Panc1 (cell line): ENCODE measurements at regions not wholly inside any gene's neighbourhood (a gene's known extent, or its start where the extent isn't known, plus 50 kb on each side); places are given as distances from the start of the nearest gene placed in this dataset.

Source experiments
- ATAC-seq: fragments of 200-7000 bp; cut with Tn5 transposase; 2 replicates; pipeline ENCODE4 v1.9.1; 2020; ENCODE audit warnings: mild to moderate bottlenecking, moderate library complexity
- BruUV-seq: library from RNA; stranded (reverse); fragments of 400-500 nt; replicated peaks from 2 replicates; lab custom pipeline; 2021; lab: Mats Ljungman, UMichigan
- CTCF ChIA-PET: fragments of 300-600 bp; sonication (Branson Sonifier 250); formaldehyde crosslinking; loops from one replicate; lab custom pipeline; 2022; ENCODE audit warnings: antibody characterized with exemption; lab: Charles Lee
- POLR2A ChIA-PET: fragments of 300-600 bp; sonication (Branson Sonifier 250); formaldehyde crosslinking; loops from one replicate; lab custom pipeline; 2022; ENCODE audit warnings: antibody characterized with exemption; lab: Charles Lee
- DNase-seq: peaks from one replicate; pipeline ENCODE4 v3.0.0-alpha.2; 2010; ENCODE audit warnings: low read depth, low spot score
- H3K27ac ChIP-seq: 2 replicates; pipeline ENCODE4 v1.5.1; 2011; ENCODE audit warnings: mild to moderate bottlenecking, low read length, inconsistent platforms
- H3K27me3 ChIP-seq: fragments of 200-500 bp; sonication (Bioruptor generic); 2 replicates; pipeline ENCODE4 v1.6.0; 2014; ENCODE audit warnings: low read length, inconsistent platforms; ENCODE audit not compliant: control insufficient read depth, insufficient read depth
- H3K36me3 ChIP-seq: fragments of 200-500 bp; sonication (Bioruptor generic); 2 replicates; pipeline ENCODE4 v1.5.1; 2014; ENCODE audit warnings: inconsistent platforms, mild to moderate bottlenecking, low read length, moderate library complexity; ENCODE audit not compliant: control insufficient read depth, insufficient read depth
- H3K4me1 ChIP-seq: 2 replicates; pipeline ENCODE4 v1.5.1; 2011; ENCODE audit warnings: inconsistent platforms, mild to moderate bottlenecking, low read length, moderate library complexity; ENCODE audit not compliant: control insufficient read depth, insufficient read depth
- H3K4me3 ChIP-seq, 2 experiments: 2 replicates each; pipeline ENCODE4 v1.5.1; 2011 to 2012; ENCODE audit warnings: low read depth in 2 of 2, low read length in 2 of 2, mild to moderate bottlenecking in 2 of 2, inconsistent platforms in 1 of 2, moderate library complexity in 1 of 2
- H3K9me3 ChIP-seq: fragments of 200-500 bp; sonication (Bioruptor generic); 2 replicates; pipeline ENCODE4 v1.5.1; 2014; ENCODE audit warnings: low read depth, mild to moderate bottlenecking, inconsistent platforms, low read length, moderate library complexity; ENCODE audit not compliant: control insufficient read depth, insufficient read depth
- CTCF ChIP-seq: fragments of 450-650 bp; IDR thresholded peaks from 2 replicates; pipeline ENCODE4 v1.5.1; 2017; ENCODE audit warnings: mild to moderate bottlenecking
- POLR2AphosphoS5 ChIP-seq: IDR thresholded peaks from 2 replicates; pipeline ENCODE4 v1.6.1; 2012; ENCODE audit warnings: mild to moderate bottlenecking, low read depth, low read length, moderate library complexity
- REST ChIP-seq, 2 experiments: IDR thresholded peaks; 2 replicates each; pipeline ENCODE4 v1.6.1; 2011 to 2012; ENCODE audit warnings: low read depth in 2 of 2, control low read depth in 1 of 2, low read length in 1 of 2, mild to moderate bottlenecking in 1 of 2, moderate library complexity in 1 of 2; ENCODE audit not compliant: insufficient read depth in 1 of 2
- SIN3A ChIP-seq: IDR thresholded peaks from 2 replicates; pipeline ENCODE4 v1.6.1; 2012; ENCODE audit warnings: low read depth, mild to moderate bottlenecking, low read length, moderate library complexity, borderline replicate concordance; ENCODE audit not compliant: insufficient read depth
- TCF7L2 ChIP-seq: IDR thresholded peaks from 2 replicates; pipeline ENCODE4 v1.6.1; 2011; ENCODE audit warnings: mild to moderate bottlenecking, low read depth, low read length, inconsistent platforms
- in situ Hi-C: cut with HindIII; loops from 2 replicates; pipeline ENCODE4 v1.10.0; 2016; ENCODE audit warnings: low sequenced_read_pairs, low pct_unique_long_range_greater_than_20kb
- intact Hi-C: fragments of 100-400 bp; cut with micrococcal nuclease; formaldehyde crosslinking; loops from one replicate; pipeline ENCODE4 v1.10.0; 2022; ENCODE audit not compliant: unreplicated experiment

- no peaks in the 10 kb centered on the region for H3K36me3 ChIP-seq
- DNase-seq (no peak), ATAC-seq (no peak)
- no peaks in the 10 kb centered on the region for H3K27me3 ChIP-seq
- TF ChIP-seq TCF7L2 (no peak), CTCF (no peak), REST (IDR thresholded peaks at IDR 0.05; ENCODE audit: insufficient read depth in 1 of 2, low read depth in 2 of 2, low read length in 1 of 2) (no peak), SIN3A (no peak), POLR2AphosphoS5 (no peak)
- no peaks in the 10 kb centered on the region for H3K9me3 ChIP-seq
- BruUV-seq: no TSS peak
- no peak overlapping the region for H3K27ac ChIP-seq
- ChIA-PET POLR2A (no interaction called here), CTCF (no interaction called here)
- in situ Hi-C loops: no loop called here
- H3K4me1 ChIP-seq: no peaks in the 10 kb centered on the region
- intact Hi-C loops: no loop called here
- H3K4me3 ChIP-seq: no peak overlapping the region
Measured at GRCh38 chr4:42724451-42724850, 67.5 kb upstream of the ATP8A1 start.

- Histone ChIP-seq H3K27me3 (no peaks in the 10 kb centered on the region), H3K36me3 (no peaks in the 10 kb centered on the region), H3K27ac (no peak overlapping the region), H3K4me1 (no peaks in the 10 kb centered on the region), H3K4me3 (no peak overlapping the region), H3K9me3 (no peaks in the 10 kb centered on the region)
- TF ChIP-seq SIN3A (no peak), REST (IDR thresholded peaks at IDR 0.05; ENCODE audit: insufficient read depth in 1 of 2, low read depth in 2 of 2, low read length in 1 of 2) (no peak), POLR2AphosphoS5 (no peak), CTCF (no peak), TCF7L2 (no peak)
- ATAC-seq (no peak), DNase-seq (no peak)
- CTCF ChIA-PET: no interaction called here
- POLR2A ChIA-PET: no interaction called here
- BruUV-seq: no TSS peak
- in situ Hi-C loops (no loop called here), intact Hi-C loops (no loop called here)
Measured at GRCh38 chr4:42720533-42720932, 63.6 kb upstream of the ATP8A1 start.
